Naive thymus-derived CD4-positive, alpha-beta T cell (primary cell): ENCODE measurements at regions not wholly inside any gene's neighbourhood (a gene's known extent, or its start where the extent isn't known, plus 50 kb on each side); places are given as distances from the start of the nearest gene placed in this dataset.

Experiments used
- ATAC-seq: fragments of 150-1000 bp; cut with Tn5 transposase; 2 replicates; pipeline ENCODE4 v1.10.0; 2021; ENCODE audit warnings: mild to moderate bottlenecking, moderate library complexity
- CTCF ChIA-PET: fragments of 350-600 bp; sonication (Branson Sonifier 250); formaldehyde crosslinking; loops from one replicate; lab custom pipeline; 2021; ENCODE audit warnings: antibody characterized with exemption; lab: Charles Lee
- POLR2A ChIA-PET: fragments of 350-600 bp; sonication (Branson Sonifier 250); formaldehyde crosslinking; loops from one replicate; lab custom pipeline; 2021; ENCODE audit warnings: antibody characterized with exemption, inconsistent platforms; lab: Charles Lee
- DNase-seq, 9 donors: peaks; one replicate each; pipeline versions ENCODE4 v3.0.0 to v3.0.0-alpha.2; 2020 to 2022; ENCODE audit warnings: mixed read lengths in 1 of 9
- H3K27ac ChIP-seq: one replicate; pipeline ENCODE4 v1.7.0; 2013; ENCODE audit warnings: mild to moderate bottlenecking, low read depth, low read length, moderate library complexity
- H3K27me3 ChIP-seq, 2 donors: one replicate each; pipeline ENCODE4 v1.7.0; 2013; ENCODE audit warnings: low read length in 2 of 2, mild to moderate bottlenecking in 2 of 2, moderate library complexity in 2 of 2; ENCODE audit not compliant: control insufficient read depth in 2 of 2, insufficient read depth in 2 of 2
- H3K36me3 ChIP-seq, 3 experiments: 1 replicate in 2 of 3; 2 replicates in 1 of 3; pipeline ENCODE4 v1.7.0; 2013; ENCODE audit warnings: low read length in 3 of 3, mild to moderate bottlenecking in 3 of 3, moderate library complexity in 1 of 3; ENCODE audit not compliant: insufficient read depth in 3 of 3, control insufficient read depth in 2 of 3
- H3K4me1 ChIP-seq, 2 donors: one replicate each; pipeline ENCODE4 v1.7.0; 2013; ENCODE audit warnings: low read length in 2 of 2, mild to moderate bottlenecking in 2 of 2, moderate library complexity in 1 of 2; ENCODE audit not compliant: control insufficient read depth in 2 of 2, insufficient read depth in 2 of 2
- H3K4me3 ChIP-seq: 2 replicates; pipeline ENCODE4 v1.7.0; 2013; ENCODE audit warnings: mild to moderate bottlenecking, low read length
- H3K9me3 ChIP-seq, 3 experiments: 1 replicate in 2 of 3; 2 replicates in 1 of 3; pipeline ENCODE4 v1.7.0; 2013; ENCODE audit warnings: low read length in 3 of 3; ENCODE audit not compliant: control insufficient read depth in 2 of 3
- H3K27ac Mint-ChIP-seq, 9 donors: one replicate each; pipeline ENCODE4 v1.8.0; 2020 to 2022; ENCODE audit warnings: mixed read lengths in 9 of 9, mild to moderate bottlenecking in 8 of 9, moderate library complexity in 5 of 9, inconsistent platforms in 2 of 9
- H3K27me3 Mint-ChIP-seq, 5 donors: one replicate each; pipeline ENCODE4 v1.8.0; 2021 to 2022; ENCODE audit warnings: mixed read lengths in 5 of 5, mild to moderate bottlenecking in 1 of 5
- H3K36me3 Mint-ChIP-seq, 5 donors: one replicate each; pipeline ENCODE4 v1.8.0; 2020 to 2022; ENCODE audit warnings: mixed read lengths in 5 of 5, mild to moderate bottlenecking in 3 of 5, inconsistent platforms in 1 of 5
- H3K4me1 Mint-ChIP-seq, 7 donors: one replicate each; pipeline ENCODE4 v1.8.0; 2020 to 2022; ENCODE audit warnings: mixed read lengths in 7 of 7, mild to moderate bottlenecking in 3 of 7, inconsistent platforms in 1 of 7
- H3K4me3 Mint-ChIP-seq, 10 donors: one replicate each; pipeline ENCODE4 v1.8.0; 2020 to 2022; ENCODE audit warnings: mild to moderate bottlenecking in 10 of 10, mixed read lengths in 10 of 10, moderate library complexity in 6 of 10, inconsistent platforms in 2 of 10
- H3K9me3 Mint-ChIP-seq, 11 donors: one replicate each; pipeline ENCODE4 v1.8.0; 2020 to 2022; ENCODE audit warnings: mixed read lengths in 11 of 11, mild to moderate bottlenecking in 4 of 11, inconsistent platforms in 1 of 11, moderate library complexity in 1 of 11
- intact Hi-C, 2 donors: fragments of 100-400 bp; cut with micrococcal nuclease; formaldehyde crosslinking; loops; one replicate each; pipeline ENCODE4 v1.15.1; 2023

DNA sequence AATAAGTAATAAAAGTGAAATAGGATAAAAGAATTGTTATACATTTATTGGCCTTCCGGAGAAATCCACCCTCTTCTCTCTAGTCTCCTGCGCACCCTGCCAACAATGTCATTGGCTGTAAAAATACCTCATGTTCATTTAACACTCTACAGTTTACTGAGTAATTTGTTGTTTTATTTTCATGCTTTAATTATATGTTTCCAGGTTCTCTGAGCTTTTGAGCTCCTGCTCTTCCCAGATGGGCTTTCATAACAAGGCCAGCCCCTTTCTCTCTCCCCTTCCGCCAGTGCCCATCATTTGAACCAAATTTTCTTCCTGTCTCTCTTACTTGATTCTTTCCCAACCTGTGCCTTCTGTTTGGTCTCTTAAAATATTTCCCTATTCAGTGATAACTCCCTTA lies 144.6 kb upstream of the PRSS1 start:
- H3K4me1 ChIP-seq = no peaks in the 10 kb centered on the region
- Mint-ChIP-seq H3K9me3 (no peaks in the 10 kb centered on the region), H3K4me3 (peak overlapping the region; percentile 10 to 66 (median 52)), H3K27ac (peak overlapping the region in 8 of 9 donors; percentile 5 to 90 (median 59)), H3K4me1 (peaks cover 0 to 23% (median 15%) of the 10 kb centered on the region in 7 donors), H3K27me3 (peaks cover 0 to 17% (median 0%) of the 10 kb centered on the region in 5 donors), H3K36me3 (no peaks in the 10 kb centered on the region)
- no peaks in the 10 kb centered on the region for H3K9me3 ChIP-seq
- no peak for DNase-seq
- no peak overlapping the region for H3K4me3 ChIP-seq
- H3K36me3 ChIP-seq = no peaks in the 10 kb centered on the region
- ATAC-seq = no peak
- no peak overlapping the region for H3K27ac ChIP-seq
- ChIA-PET CTCF (interaction anchor here (1.0 to 2.6 kb wide), 13 partner anchors 17 to 610 kb away, joined by 3 to 12 read pairs (median 4); no protein-coding TSS in a partner anchor), POLR2A (interaction anchor here (1.0 to 1.2 kb wide), 4 partner anchors 21 to 204 kb away, joined by 3 to 6 read pairs (median 6); no protein-coding TSS in a partner anchor)
- intact Hi-C loops = loop anchor here (1.0 to 2.0 kb wide), 8 partner anchors 28 to 611 kb away; no protein-coding TSS in a partner anchor
- H3K27me3 ChIP-seq = no peaks in the 10 kb centered on the region

DNA sequence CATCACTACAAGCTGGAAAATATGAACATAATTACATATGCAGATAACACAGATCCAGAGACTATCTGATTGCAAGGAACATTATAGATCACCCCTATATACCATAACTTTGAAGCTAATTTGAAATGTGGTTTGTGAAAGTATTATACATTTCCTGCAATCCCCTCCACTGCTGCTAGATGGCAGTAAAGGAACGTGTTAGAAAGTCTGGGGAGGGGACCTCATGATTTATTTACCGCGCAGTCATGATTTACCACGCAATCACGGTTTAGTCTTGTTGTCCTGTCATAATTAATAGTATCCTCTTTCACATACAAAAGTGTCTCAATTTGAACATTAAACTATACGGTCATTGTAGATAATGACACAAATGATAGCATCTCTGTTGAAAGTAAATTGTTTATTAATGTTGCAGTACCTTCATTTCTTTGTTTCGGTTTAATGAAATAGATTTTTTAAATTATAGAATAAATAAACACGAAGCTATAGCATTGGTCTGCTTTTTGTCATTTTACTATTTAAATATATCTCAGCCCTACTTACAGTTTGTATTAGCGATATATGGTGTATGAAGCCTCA lies 145.3 kb upstream of the PRSS1 start:
- POLR2A ChIA-PET = interaction anchor here (1.0 to 1.5 kb wide), 5 partner anchors 22 to 208 kb away, joined by 3 to 6 read pairs (median 5); no protein-coding TSS in a partner anchor
- Histone ChIP-seq H3K4me3 (no peak overlapping the region), H3K27me3 (no peaks in the 10 kb centered on the region), H3K9me3 (no peaks in the 10 kb centered on the region), H3K27ac (no peak overlapping the region), H3K36me3 (no peaks in the 10 kb centered on the region), H3K4me1 (no peaks in the 10 kb centered on the region)
- ATAC-seq (peak; percentile 82), DNase-seq (peak in 8 of 9 donors; percentile 34 to 67 (median 56))
- Mint-ChIP-seq H3K4me1 (peaks cover 0 to 18% (median 12%) of the 10 kb centered on the region in 7 donors), H3K9me3 (no peaks in the 10 kb centered on the region), H3K36me3 (no peaks in the 10 kb centered on the region), H3K27me3 (peaks cover 0 to 19% (median 0%) of the 10 kb centered on the region in 5 donors), H3K4me3 (peak overlapping the region in 9 of 10 donors; percentile 38 to 66 (median 55)), H3K27ac (peak overlapping the region in 6 of 9 donors; percentile 3 to 90 (median 58))
- intact Hi-C loops = loop anchor here (1.0 to 2.0 kb wide), 9 partner anchors 29 to 611 kb away; no protein-coding TSS in a partner anchor
- CTCF ChIA-PET = interaction anchor here (0.6 to 2.6 kb wide), 16 partner anchors 16 to 611 kb away, joined by 3 to 12 read pairs (median 4); no protein-coding TSS in a partner anchor

DNA sequence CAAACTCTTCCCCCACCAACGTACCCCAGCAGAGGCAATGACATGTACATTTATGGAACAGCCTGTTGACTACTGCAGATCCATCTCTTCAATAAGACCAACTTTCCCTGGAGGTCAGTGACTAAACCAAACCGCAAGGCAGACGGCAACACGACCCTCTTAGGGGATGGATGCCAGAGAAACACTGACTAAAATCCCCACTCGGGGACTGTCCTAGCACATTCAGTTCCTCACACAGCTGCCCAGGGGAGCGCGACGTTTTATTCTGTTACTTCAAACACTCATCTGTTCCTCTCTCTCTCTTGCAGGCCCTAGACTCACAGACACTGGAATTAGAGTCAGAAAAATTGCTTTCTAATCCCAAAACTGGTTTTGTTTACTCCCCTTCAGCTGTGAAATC lies 146.5 kb upstream of the PRSS1 start:
- no peaks in the 10 kb centered on the region for H3K27me3 ChIP-seq
- H3K4me3 ChIP-seq = no peak overlapping the region
- ChIA-PET CTCF (interaction anchor here (0.6 to 1.0 kb wide), 2 partner anchors 14 to 264 kb away, joined by 3 read pairs; no protein-coding TSS in a partner anchor), POLR2A (interaction anchor here (1.5 kb wide), 1 partner anchor 209 kb away, joined by 5 read pairs; no protein-coding TSS in a partner anchor)
- H3K9me3 ChIP-seq = no peaks in the 10 kb centered on the region
- no peak overlapping the region for H3K27ac ChIP-seq
- no peak overlapping the region for H3K27ac Mint-ChIP-seq
- peaks cover 0 to 22% (median 6%) of the 10 kb centered on the region in 5 donors for H3K27me3 Mint-ChIP-seq
- H3K4me3 Mint-ChIP-seq = no peak overlapping the region
- H3K9me3 Mint-ChIP-seq = no peaks in the 10 kb centered on the region
- H3K36me3 ChIP-seq = no peaks in the 10 kb centered on the region
- H3K4me1 Mint-ChIP-seq = peaks cover 0 to 17% (median 11%) of the 10 kb centered on the region in 7 donors
- no peak for DNase-seq
- intact Hi-C loops = loop anchor here in 1 of 2 donors (2.0 kb wide), 1 partner anchor 612 kb away; no protein-coding TSS in a partner anchor
- ATAC-seq = no peak
- H3K4me1 ChIP-seq = no peaks in the 10 kb centered on the region
- H3K36me3 Mint-ChIP-seq = no peaks in the 10 kb centered on the region

DNA sequence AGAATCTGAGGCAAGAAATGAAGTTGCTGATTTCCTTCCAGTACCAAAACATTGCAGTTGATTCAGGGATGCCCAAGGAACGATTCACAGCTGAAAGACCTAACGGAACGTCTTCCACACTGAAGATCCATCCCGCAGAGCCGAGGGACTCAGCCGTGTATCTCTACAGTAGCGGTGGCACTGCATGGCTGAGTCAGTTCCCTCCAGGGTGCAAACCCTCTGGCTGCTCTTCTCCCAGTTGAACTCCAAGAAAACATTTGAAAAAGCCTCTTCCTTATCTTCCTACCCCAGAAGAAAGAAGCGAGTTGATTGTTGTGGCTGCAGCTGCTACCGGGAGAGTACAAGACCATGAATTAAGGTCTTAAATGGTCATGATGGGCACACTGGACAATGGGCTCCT lies 147.1 kb upstream of the PRSS1 start:
- H3K9me3 Mint-ChIP-seq = no peaks in the 10 kb centered on the region
- H3K4me3 ChIP-seq = no peak overlapping the region
- no peak overlapping the region for H3K4me3 Mint-ChIP-seq
- no peak overlapping the region for H3K27ac Mint-ChIP-seq
- no peak for ATAC-seq
- ChIA-PET POLR2A (no interaction called here), CTCF (interaction anchor here (0.6 kb wide), 1 partner anchor 13 kb away, joined by 3 read pairs; no protein-coding TSS in a partner anchor)
- no peak overlapping the region for H3K27ac ChIP-seq
- no peak for DNase-seq
- H3K4me1 ChIP-seq = no peaks in the 10 kb centered on the region
- H3K27me3 Mint-ChIP-seq = peaks cover 0 to 22% (median 6%) of the 10 kb centered on the region in 5 donors
- H3K9me3 ChIP-seq = no peaks in the 10 kb centered on the region
- no peaks in the 10 kb centered on the region for H3K36me3 Mint-ChIP-seq
- intact Hi-C loops = loop anchor here in 1 of 2 donors (2.0 kb wide), 1 partner anchor 613 kb away; no protein-coding TSS in a partner anchor
- H3K36me3 ChIP-seq = no peaks in the 10 kb centered on the region
- no peaks in the 10 kb centered on the region for H3K27me3 ChIP-seq
- H3K4me1 Mint-ChIP-seq = peaks cover 0 to 15% (median 8%) of the 10 kb centered on the region in 7 donors

DNA sequence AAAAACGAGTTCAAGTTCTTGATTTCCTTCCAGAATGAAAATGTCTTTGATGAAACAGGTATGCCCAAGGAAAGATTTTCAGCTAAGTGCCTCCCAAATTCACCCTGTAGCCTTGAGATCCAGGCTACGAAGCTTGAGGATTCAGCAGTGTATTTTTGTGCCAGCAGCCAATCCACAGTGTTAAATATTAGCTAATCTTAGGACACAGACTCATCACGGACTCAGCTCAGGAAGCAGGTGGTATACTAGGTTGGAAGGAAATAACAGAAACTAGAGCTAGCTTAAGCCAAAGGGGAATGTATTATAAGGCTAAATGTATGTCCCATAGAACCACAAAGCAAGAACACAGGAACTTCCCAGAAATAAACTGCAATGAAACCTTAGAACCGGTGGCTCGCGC lies 151.0 kb upstream of the PRSS1 start:
- intact Hi-C loops = no loop called here
- POLR2A ChIA-PET = no interaction called here
- H3K4me3 ChIP-seq = no peak overlapping the region
- Mint-ChIP-seq H3K36me3 (peaks cover 0 to 4% (median 0%) of the 10 kb centered on the region in 5 donors), H3K4me1 (peaks cover 0 to 2% (median 0%) of the 10 kb centered on the region in 7 donors), H3K27ac (no peak overlapping the region), H3K9me3 (no peaks in the 10 kb centered on the region), H3K27me3 (peaks cover 0 to 25% (median 0%) of the 10 kb centered on the region in 5 donors), H3K4me3 (no peak overlapping the region)
- ATAC-seq (no peak), DNase-seq (no peak)
- no peaks in the 10 kb centered on the region for H3K4me1 ChIP-seq
- H3K36me3 ChIP-seq = no peaks in the 10 kb centered on the region
- H3K27me3 ChIP-seq = no peaks in the 10 kb centered on the region
- CTCF ChIA-PET = no interaction called here
- H3K9me3 ChIP-seq = no peaks in the 10 kb centered on the region
- no peak overlapping the region for H3K27ac ChIP-seq

DNA sequence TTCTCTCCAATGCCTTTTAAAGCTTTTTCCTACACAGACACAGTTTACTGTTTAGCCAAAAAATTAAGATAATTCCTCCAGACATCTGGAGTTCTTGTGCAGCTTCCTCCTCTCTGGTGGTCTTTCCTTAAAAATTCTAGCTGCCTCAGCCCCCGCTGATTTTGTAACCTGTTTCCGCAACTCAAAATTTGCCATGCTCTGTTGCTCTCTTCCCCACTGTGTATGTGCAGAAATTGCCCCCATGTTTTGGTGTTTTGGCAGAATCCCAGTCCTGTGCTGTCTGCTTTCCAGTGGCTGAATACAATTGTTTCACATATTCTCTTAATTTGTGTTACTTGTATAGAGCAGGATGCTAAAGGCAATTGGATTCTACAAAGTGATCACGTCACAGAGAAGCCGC lies 151.7 kb upstream of the PRSS1 start:
- no peaks in the 10 kb centered on the region for H3K27me3 ChIP-seq
- peaks cover 0 to 21% (median 0%) of the 10 kb centered on the region in 5 donors for H3K27me3 Mint-ChIP-seq
- H3K4me1 Mint-ChIP-seq = no peaks in the 10 kb centered on the region
- H3K36me3 Mint-ChIP-seq = peaks cover 0 to 4% (median 0%) of the 10 kb centered on the region in 5 donors
- H3K36me3 ChIP-seq = no peaks in the 10 kb centered on the region
- ChIA-PET CTCF (interaction anchor here (0.9 kb wide), 1 partner anchor 10 kb away, joined by 5 read pairs; no protein-coding TSS in a partner anchor), POLR2A (no interaction called here)
- no peaks in the 10 kb centered on the region for H3K9me3 Mint-ChIP-seq
- no peak overlapping the region for H3K27ac Mint-ChIP-seq
- no peaks in the 10 kb centered on the region for H3K4me1 ChIP-seq
- intact Hi-C loops = no loop called here
- no peak overlapping the region for H3K4me3 Mint-ChIP-seq
- H3K4me3 ChIP-seq = no peak overlapping the region
- ATAC-seq (no peak), DNase-seq (no peak)
- H3K9me3 ChIP-seq = no peaks in the 10 kb centered on the region
- H3K27ac ChIP-seq = no peak overlapping the region
